HG03139 (cell line): ENCODE measurements at regions not wholly inside any gene's neighbourhood (a gene's known extent, or its start where the extent isn't known, plus 50 kb on each side); places are given as distances from the start of the nearest gene placed in this dataset.
"Not testable (repeated sequence)": the region's sequence is repeated elsewhere in the genome, so short reads cannot be mapped to it uniquely, and the experiment has no call there.

Experiments used
- ATAC-seq: cut with Tn5 transposase; IDR thresholded peaks from one replicate; pipeline ENCODE4 v1.9.1; 2021; ENCODE audit not compliant: unreplicated experiment

DNA sequence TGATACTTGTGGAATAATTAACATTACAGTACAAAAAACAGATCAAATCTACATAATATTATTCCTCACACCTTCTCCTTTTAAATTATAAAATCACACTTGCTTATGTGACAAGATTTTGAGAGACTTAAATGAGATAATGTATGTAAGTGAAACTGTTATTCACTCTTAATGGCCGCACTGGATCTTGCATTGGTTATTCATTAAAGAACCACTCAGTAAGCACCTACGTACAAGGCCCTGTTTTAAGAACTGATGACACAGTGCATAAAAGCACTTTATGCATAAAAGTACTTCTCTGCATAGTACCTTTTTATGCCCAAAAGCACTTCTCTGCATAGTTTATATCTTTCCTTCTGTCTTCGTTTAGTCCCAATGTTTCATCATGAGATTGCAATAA, 172.1 kb downstream of the GOLGA6L6 start:
- no peak for ATAC-seq

DNA sequence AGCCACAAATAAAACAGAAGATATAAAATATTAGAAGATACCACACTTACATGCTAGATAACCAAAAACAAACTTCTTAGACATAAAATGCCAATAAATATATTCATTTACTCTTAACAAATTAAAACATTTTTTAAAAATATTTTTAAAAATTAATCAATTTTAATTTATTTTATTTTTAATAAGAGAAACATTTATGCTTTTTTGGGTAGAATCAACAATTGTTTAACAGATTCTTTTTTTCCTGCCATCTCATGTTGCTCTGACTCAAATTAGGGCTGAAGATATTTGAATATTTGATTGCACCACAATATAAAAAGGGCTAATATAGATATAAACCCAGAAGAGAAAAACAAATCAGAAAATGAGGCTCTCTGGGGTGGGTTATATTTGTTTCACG, 172.6 kb downstream of the GOLGA6L6 start:
- no peak for ATAC-seq

DNA sequence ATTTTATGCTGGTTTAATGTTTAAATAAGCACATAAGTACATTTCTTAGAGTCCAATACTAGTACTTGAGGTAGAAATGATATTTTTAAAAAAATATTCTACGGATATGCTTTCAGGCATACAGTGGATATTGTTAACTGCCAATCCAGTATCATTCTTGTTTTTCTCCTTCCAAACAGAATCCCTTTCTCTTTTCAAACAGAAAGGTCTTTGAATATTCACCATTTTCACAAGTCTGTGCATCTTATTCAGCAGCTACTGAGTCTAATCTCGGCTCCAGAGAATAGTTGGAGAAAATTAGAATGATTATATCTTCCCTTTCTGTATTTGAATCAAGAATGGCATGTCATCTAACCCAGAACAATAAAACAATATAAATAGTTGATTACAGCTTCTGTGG, 174.5 kb downstream of the GOLGA6L6 start:
- ATAC-seq, result no peak

DNA sequence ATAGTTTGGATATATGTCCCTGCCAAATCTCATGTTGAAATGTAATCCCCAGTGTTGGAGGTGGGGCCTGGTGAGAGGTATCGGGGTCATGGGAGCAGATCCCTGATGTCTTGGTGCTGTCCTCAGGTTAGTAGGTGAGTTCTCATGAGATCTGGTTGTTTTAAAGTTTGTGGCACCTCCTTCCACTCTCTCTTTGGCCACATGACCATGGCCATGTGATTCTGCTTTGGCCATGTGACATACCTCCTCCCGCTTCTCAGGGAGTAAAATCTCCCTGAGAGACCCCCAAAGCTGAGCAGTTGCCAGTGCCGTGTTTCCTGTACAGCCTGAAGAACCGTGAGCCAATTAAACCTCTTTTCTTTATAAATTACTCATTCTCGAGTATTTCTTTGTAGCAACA, 178.0 kb downstream of the GOLGA6L6 start:
- ATAC-seq, result not testable (repeated sequence)

DNA sequence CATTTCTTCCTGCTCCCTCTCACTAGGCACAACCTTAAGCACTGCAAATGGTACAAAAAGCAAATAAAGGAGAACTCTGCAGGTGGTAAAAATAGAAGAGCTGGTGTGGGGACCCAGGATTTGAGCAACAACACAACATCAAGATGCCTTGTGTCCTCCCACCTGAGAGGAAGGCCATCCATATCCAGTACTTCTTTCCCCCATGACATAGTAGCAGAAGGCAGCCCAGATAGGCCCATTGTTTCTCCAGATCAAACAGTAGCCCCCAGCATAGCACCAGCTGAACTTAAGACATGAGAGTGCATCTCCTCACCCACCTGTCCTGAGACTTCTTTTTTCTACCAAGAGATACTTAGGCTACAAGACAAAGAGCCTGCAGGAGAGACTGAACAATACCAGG, 180.5 kb downstream of the GOLGA6L6 start:
- no peak for ATAC-seq

DNA sequence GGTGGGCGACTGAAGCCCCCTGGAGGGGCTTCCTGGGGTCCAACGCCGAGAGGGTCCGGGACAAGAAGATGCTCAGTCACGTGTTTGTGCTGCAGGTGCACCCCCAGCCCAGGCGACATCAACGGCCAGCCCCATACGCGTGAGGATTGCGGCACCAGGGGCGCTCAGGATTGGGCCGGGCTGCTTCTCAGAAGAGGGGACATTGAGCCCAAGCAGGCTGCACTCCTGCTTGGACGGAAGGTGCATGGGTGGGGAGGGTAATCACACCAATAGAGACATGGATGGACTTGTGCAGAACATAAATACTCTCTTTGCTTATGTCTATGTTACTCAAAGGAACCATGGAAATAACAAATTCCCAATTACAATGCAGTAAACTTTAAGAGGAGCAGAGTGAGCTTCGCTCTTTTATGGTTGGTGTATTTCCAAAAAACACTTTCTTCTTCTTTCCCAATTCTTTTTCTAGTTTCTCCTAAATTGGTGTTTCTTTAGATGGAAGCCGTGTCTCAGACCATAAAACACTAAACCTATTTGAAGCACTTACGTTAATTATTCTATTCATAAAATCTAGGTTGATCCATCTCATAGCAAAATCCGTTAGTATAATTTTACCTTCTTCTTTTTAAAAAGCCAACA, 182.7 kb downstream of the GOLGA6L6 start:
- no peak for ATAC-seq

DNA sequence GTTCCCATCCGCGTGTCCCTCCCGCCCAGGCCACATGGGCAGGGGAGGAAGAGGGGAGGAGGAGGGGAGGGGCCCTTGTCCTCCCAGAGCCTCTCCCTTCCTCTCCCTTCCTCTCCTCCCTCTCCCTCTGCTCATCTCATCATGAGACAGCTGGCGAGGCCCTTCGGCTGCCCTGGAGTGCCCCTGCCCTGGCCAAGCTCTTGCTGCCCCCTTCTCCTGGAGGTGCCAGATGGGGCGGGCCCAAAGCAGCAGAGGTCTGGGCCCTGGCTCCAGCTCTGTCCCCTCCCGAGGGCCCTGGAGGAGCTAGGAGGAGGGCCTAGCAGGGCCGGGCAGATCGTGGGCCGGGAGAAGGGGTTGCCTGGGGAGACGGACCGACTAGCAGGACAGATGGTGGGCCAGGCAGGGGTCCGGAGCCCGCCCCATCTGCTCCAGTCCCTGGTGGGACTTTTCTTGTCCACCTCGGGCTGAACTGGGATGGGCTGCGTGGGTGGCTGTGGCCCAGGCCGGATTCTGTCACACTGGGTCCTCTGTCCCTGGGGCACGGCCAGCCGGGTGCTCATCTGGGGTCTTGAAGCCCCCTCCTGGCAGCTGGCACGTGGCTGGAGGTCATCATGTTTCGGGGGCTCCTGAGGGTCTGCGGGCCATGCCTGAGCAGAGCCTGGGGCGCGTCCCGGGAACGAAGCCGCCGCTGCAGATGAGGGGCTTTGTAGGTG, 183.4 kb downstream of the GOLGA6L6 start:
- ATAC-seq, result no peak

DNA sequence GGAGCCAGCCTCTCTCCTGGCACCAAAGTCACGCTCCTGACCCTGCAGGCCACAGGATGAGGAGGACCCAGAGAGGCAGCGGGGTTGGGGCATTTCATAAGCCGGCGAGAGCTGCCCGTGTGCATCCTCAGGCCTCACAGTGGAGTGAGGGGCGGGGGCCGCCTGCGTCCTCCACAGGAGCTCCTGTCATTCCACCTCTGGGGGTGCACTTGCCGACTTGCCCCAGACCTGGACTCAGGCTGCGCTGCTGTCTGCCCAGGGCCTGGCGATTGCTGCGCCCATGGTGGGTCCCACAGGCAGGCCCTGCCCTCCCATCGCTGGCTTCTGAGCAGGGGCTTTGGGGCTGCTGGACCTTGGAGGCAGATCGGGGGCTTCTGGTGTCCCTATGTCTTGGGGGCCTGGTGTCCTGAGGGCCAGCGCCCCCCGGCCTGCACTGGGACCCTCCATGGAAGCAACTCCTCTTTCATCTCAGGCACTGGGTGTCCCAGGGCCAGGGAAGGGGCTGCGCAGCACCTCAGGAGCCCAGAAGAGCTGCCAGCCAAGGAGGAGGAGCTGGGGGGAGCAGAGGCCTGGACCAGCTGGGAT, 184.0 kb downstream of the GOLGA6L6 start:
- ATAC-seq, result no peak

DNA sequence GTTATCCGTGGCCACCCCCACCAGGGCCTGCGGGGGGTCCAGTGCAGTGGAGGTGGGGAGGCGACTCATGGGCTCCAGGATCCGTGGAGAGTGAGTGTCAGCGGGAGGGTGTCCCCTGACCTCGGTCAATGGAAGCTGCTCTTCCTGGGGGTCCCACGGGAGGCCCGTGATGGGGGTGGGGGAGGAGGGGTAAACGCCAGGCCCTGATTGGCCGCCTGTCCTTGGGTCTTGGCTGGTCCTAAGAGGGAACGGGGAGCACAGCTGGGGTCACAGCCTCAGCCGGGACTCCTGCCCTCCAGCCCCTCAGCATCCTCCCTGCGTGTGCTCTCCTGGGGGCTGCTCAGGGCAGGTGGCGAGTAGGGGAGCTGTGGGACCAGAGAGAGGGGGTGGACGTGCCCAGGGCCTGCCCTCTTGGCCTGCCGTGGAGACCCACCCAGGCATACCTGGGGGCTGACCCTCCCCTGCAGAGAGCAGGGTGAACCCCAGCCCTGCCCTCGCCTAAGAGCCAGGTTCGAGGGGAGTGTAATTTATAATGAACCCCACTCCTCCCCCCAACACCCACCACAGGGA, 184.6 kb downstream of the GOLGA6L6 start:
- no peak for ATAC-seq

DNA sequence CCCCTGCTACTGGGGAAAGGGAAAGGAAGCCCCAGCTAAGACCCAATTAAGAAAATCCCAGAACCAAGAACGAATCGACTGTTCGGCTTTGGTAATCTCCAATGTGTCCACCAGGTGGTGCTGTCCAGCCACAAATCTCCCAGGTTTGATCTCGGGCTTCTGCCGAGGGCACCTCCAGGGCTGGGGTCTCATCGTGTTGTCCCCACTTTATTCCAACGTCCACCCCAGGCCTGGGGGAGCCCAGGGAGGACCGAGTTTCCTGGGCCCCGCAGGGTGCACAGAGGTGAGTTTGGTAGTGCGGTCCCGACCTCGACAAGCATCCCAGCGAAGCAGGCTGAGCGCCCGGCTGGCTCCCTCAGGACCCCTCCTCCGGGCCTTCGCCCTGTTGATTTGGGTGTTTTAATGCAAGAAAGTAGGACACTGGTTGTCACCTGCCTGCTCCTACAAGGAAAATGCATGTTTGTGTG, 185.1 kb downstream of the GOLGA6L6 start:
- peak; percentile 57 for ATAC-seq

DNA sequence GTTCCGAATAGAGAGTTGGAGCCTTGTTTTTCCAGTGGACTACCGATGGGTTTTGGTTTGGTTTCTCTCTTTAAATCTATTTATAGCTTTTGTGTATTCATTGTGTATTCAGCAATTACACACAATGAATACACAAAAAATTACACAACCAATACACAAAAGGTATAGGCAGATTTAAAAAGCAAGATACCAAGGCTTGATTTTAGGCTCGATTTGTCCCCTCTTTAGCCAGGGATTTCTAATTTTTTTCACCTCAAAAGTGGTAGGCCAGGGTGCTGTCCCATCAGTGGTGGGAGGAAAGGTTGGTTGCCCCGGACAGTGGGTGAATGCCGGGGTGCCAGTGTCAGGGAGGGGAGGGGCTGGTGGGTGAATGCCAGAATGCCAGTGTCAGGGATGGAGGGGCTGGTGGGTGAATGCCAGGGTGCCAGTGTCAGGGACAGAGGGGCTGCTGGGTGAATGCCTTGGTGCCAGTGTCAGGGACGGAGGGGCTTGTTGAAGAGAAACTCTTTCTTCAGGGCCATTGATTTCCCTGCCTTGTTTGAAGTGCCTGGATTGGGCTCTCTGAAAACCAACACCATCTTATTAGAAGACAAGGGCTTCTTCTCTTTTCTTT, 186.2 kb downstream of the GOLGA6L6 start:
- ATAC-seq, result no peak

DNA sequence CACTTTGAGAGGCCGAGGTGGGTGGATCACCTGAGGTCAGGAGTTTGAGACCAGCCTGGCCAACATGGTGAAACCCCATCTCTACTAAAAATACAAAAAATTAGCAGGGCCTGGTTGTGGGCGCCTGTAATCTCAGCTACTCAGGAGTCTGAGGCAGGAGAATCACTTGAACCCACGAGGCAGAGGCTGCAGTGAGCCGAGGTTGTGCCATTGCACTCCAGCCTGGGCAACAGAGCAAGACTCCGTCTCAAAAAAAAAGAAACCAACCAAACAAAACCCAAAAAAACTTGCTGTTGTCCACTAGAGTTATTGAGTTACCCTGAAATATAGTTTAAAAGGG, 186.7 kb downstream of the GOLGA6L6 start:
- ATAC-seq, result not testable (repeated sequence)

DNA sequence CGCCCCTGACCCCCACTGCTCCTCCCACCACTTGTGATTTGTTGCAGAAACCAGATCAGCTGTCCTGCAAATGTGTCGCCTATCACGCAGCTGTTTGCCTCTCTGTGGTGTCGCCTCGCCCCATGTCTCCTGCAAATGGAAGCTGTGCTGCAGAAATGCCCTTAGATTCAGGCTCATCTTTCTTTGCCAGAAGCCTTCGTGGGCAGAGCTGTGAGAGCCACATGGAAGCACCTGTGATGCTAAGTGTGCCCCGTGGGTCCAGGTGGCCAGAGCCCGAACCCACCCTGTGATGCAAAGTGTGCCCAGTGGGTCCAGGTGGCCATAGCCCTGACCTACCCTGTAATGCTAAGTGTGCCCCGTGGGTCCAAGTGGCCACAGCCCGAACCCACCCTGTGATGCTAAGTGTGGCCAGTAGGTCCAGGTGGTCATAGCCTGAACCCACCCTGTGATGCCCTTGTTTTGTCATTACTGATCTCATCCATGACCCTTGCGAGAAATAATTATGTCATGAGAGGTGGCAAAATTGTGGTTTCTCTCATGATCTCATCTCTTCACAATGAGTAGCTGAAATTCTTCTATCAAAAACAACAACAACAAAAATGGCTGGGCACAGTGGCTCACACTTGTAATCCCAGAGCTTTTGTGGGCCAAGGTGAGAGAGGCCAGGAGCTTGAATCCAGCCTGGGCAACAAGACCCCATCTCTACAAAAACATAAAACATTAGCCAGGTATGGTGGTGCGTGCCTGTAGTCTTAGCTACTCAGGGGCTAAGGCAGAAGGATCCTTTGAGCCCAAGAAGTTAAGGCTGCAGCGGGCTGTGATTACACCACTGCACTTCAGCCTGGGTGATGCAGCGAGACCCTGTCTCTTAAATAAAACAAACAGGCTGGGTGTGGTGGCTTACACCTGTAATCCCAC, 187.4 kb downstream of the GOLGA6L6 start:
- no peak for ATAC-seq

DNA sequence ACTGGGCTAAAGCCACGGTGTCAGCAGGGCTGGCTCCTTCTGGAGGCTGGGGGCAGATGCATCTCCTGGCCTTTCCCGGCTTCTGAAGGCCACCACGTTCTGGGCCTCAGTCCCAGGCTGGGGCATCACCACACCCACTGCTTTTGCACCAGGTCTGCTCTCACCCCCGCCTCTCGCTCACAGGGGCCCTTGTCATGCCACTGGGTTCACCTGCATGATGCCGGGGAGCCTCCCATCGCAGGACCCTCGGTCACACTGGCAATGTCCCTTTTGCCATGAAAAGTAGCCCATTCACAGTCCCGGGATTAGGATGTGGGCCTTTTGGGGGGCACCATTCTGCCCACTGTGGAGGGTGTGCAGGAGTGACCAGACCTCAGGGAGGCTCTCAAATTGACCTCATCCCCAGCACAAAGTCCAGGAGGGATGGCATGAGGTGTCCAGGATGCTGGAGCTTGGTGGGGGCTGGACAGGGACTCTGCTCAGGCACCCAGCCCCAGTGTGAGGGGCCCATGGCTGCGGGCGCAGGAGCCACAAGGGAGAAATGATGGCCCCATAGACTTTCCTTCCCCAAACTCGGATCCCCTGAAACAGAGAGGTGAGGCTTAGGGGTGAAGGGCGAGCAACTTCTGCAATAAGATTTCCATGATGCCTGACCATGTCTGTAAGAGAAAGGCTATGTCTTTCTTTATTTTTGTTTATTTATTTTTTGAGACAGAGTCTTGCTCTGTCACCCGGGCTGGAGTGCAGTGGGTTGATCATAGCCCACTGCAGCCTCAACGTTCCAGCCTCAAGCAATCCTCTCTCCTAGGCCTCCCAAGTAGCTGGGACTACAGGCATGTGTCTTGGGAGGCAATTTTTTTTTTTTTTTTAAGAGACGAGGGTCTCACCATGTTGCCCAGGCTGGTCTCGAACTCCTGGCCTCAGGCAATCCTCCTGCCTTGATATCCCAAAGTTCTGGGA, 189.1 kb downstream of the GOLGA6L6 start:
- no peak for ATAC-seq

DNA sequence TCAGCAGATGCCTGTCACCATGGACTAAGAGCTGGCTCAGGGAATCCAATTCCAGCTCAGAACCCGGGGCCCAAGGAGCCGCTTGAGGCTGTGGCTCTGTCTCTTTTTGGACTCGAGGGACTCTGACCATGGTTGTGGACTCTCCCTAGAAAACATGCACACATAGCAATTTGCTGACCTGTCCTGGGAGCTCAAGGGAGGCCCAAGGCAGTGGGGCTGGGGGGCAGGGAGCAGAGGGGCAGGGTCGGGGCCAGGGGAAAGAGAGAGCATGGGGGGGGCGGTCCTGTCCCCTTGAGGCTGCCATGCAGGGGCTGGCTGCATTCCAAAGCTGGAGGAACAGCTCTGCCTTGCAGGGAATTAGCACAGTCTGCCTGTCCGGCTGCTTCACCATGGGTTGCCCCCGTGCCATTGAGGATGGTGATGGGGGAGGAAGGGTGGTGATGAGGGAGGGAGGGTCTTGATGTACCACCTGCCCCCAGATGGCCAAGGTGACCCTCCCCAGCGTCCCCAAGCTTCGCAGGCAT, 190.1 kb downstream of the GOLGA6L6 start:
- no peak for ATAC-seq

DNA sequence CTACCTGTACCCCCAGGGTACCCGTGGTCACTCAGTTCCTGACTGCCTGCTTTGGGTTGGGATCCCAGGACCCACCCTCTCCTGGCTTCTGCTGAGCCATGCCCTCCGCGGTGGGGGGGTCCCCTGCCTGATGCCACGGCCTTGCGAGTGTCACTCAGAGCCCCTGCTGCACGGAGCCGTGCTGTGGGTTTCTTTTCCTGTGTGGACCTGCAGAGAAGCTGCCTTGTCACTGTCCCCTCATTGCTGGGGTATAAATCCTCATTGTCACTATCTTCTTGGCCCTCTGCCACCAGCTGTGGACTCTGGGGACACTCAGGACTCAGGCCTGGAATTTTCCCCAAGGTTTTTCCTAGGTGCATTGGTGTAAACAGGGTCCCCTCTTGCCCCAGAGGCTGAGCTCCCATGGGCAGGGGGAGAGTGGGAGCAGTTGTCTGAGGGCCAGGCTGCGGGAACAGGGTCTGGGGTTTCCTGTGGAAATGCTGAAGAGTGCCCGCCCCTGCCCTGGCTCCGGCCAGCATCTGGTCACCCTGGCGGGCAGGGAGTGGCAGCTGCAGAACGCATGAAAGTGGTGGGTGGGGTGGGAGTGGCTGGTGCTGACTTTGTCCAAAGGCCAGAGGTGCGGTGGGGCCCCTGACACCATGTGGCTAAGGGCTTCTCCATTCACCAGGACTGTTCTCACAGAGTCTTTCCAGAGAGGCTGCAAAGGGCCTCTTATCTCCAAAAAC, 191.7 kb downstream of the GOLGA6L6 start:
- no peak for ATAC-seq

DNA sequence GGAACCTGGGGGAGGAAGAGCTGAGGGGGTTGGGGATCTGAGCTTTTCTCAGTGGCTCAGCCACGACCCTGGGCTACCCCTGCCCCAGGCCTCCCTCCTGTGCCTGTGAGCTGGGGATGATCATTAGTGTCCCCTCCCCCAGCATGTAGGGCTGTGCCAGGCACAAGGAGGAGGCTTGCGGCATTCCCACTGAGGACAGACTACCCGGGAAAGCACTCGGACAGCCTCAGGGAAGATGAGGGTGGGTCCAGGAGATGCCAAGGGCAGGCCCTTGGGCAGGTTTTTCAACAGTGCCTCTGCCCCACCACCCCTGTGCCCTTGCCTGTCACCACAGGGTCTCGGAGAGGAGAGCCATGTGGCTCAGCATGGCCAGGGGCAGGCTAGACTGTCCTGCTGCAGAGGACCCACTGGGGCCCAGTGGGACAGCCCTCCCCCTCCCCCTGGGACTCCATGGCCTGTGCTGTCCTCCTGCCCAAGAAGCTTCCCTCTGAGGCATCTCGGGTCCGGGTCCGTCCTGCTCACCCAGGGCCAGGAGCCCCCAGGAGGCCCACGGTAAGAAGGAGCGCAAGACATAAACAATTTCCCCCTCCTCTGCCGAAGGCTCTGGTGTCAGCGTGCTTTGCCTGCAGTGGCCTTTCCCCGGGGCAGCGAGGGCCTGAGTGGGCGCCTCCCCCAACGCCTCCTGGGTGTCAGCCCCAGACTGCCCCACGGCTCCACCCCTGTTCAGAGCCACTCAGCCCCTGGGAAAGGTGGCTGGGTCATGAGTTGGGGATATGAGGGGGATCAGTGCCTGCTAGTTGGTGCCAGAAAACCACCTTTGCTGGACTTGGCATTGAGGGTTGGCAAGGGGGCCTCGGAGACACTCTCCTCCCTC, 192.5 kb downstream of the GOLGA6L6 start:
- no peak for ATAC-seq
